HG03378 (cell line): ENCODE measurements at regions not wholly inside any gene's neighbourhood (a gene's known extent, or its start where the extent isn't known, plus 50 kb on each side); places are given as distances from the start of the nearest gene placed in this dataset.

Experiments
- ATAC-seq: cut with Tn5 transposase; IDR thresholded peaks from one replicate; pipeline ENCODE4 v1.9.1; 2021; ENCODE audit warnings: mild to moderate bottlenecking, moderate library complexity; ENCODE audit not compliant: unreplicated experiment

GRCh38 chr2:180110469-180110868, 103.4 kb upstream of the CWC22 start:
- no peak for ATAC-seq

- no peak for ATAC-seq
These were observed 94.7 kb upstream of the CWC22 start for GRCh38 chr2:180101846-180102245.

DNA sequence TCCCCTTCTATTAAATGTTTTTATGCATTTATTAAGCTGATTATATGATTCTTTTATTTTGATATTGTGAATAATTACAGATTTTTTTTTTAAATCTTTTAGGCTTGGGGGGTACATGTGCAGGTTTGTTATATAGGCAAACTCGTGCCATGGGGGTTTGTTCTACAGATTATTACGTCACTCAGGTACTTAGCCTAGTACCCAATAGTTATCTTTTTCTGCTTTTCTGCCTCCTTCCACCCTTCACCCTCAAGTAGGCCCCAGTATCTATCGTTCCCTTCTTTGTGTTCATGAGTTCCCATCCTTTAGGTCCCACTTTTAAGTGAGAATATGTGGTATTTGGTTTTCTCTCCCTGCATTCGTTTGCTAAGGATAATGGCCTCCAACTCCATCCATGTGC, 92.2 kb upstream of the CWC22 start:
- no peak for ATAC-seq

DNA sequence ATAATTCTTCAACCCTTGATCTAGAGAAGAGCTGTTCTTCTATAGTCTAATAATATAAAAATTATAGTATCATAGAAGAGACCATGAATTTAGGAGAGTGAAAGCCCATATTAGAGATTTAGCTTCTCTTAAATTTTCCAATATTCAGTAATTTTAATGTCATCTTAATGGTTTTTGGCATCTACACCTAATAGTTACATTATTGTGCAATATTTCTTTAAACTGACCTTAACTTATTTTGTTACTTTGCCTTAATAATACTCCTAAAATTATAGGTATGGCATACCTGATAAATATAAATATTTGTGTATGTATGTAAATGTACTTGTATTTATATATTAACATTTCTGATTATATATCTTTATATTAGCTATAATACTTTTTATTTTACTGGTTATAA, 78.0 kb upstream of the CWC22 start:
- no peak for ATAC-seq

DNA sequence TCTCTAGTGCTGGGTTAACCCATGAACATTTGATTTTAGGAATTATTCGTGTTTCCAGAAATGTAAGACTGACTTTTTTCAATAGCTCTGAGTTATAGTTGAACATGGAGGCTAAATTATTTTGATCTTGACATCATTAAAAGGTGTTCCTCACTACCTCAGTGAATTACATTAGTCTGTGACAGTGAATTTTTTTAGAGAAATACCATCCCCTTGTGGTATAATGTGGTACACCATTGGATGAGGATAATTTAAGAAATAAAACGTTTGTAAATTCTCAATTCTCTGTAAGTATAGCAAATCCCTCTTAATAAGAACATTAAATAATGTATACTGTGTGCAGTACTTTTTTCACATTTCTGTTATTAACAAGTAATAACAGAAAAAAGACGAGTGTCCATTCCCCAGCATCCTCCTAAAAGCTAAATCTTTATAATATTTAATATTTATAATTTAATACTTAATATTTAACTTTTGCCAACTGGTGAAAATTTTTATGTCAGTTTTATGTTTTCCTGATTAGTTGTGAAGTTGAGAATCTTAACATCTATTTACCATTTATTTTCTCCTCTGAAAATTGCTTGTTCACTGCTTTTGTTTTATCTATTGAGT, 70.3 kb upstream of the CWC22 start:
- ATAC-seq = peak; percentile 71

DNA sequence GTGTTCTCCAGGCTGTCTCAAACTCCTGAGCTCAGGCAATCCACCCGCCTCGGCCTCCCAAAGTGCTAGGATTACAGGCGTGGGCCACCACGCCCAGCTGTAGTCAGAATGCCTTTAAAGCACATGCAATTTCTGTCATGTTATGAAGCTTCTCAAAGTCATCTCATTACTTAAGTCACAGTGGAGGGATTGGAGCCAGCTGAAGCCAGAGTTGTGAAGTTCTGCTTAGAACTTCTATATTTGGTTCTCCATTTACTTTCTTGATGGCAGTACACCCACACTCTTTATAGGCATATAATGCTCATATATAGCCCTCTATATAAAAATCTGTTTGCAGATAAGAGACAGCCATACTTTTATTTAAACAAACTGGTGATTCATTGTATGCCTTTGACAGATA, 68.8 kb upstream of the CWC22 start:
- ATAC-seq = no peak

GRCh38 chr2:180071797-180072196, 64.7 kb upstream of the CWC22 start:
- ATAC-seq = no peak

DNA sequence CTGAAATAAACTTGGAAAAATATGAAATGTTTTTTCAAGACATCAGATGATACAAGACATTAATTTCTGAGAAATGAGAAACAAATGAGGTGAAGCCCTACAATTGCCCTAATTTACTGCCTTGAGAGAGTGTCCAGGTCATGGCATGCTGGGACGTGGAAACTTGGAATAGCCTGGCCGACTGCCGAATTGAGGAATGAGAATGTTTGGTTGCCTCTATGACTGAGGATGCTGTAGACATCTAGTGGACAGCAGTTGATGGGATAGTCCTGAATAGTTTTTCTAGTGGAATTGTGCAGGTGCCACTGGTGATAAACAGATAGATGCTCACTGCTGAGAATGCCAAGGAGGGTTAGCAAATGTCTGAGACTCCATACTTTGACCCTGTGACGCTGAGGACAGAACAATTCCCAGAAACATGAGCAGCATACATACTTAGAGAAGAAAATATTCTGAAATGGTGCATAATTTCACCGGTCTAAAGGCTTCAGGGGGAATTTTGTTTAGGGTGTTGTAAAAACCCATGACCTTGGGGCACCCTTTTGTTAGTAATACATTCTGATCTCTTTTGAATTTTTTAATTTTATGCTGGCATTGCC, 56.5 kb upstream of the CWC22 start:
- no peak for ATAC-seq

DNA sequence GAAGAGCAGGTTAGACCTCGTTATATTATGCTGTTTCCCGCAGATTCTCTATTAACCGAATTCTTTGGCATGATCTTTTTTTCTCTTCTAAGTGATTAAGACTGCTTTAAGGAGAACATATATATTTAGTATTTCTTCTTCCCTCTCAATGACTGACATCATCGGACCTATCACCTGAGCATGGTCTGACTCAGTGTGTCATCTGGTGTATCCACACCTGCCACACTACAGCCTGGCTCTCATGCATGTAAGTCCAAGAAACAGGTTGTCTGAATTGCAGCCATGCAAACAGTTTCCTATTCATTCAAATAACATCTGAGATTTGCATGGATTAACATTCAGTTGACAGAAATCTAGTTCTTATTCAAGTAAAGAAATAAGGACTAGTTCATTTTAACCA, 55.1 kb upstream of the CWC22 start:
- no peak for ATAC-seq

DNA sequence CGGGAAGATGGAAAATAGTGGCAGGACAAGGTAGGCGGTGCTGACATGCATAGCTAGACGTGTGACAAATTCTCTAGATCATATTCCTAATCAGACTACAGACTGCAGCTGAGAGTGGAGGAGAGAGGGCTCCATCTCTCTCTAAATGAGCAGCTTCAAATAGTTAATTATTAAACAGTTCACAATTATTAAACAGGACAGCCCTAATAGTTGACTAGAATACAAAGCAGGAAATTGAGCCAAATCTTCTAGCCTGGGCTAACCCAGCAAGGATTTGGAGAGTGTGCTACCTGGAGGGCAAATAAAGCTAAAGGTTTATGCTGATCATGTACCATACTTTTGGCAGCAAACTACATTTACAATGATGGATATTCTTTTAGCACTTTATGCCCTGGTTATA, 54.4 kb upstream of the CWC22 start:
- no peak for ATAC-seq

DNA sequence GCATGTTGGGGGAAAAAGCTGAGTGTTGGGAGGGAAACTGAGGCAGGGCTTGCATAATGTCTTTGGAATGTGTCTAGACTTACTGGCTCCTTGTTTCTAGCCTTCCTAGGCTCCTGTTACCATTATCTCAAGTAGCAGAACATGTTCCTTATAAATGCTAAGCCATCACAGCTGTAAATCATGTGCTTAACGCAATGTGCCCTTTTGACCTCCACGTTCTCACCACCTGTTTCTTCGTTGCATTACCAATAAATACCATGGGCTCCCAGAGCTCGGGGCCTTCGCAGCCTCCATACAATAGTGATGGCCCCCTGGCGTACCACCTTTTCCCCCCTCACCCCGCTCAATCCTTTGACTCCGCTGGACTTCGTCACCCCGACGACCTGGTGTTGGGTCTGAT, 54.0 kb upstream of the CWC22 start:
- ATAC-seq = no peak

GRCh38 chr2:180058993-180059392, 51.9 kb upstream of the CWC22 start:
- ATAC-seq = no peak

DNA sequence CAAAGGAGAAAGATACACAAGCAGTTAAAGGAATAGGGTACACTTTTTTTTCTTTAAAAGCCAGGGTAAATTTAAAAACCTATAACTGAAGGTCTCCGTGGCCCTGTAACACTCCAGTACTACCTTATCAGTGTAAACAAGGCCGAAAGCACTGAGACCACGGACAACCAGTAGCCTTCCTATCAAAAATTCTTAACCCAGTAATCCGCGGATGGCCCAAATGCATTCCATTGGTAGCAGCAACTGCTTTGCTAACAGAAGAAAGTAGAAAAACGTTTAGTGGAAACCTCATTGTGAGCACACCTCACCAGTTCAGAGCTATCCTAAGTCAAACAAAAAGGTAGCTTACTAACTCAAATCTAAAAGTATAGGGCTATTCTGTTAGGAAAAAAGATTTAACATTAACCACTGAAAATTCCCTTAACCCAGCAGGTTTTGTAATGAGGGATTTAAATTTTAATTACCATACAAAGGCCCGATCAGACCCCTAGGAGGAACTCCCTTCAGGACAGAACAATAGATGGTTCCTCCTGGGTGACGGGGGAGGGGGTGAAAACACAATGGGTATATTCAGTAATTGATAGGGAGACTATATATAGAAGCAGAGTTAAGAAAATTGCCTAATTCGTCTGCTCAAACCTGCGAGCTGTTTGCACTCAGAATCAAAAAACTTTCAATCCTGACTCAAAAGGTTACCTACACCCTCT, 50.8 kb upstream of the CWC22 start:
- no peak for ATAC-seq
